H4 (cell line): ENCODE measurements at regions not wholly inside any gene's neighbourhood (a gene's known extent, or its start where the extent isn't known, plus 50 kb on each side); places are given as distances from the start of the nearest gene placed in this dataset.
"Not testable (repeated sequence)": the region's sequence is repeated elsewhere in the genome, so short reads cannot be mapped to it uniquely, and the experiment has no call there.

Source experiments
- DNase-seq: peaks from one replicate; pipeline ENCODE4 v3.0.0-alpha.2; 2015; ENCODE audit warnings: low spot score

- DNase-seq: no peak
Observed at GRCh38 chr5:30479104-30479503, 714.4 kb upstream of the CDH6 start.

- no peak for DNase-seq
Observed at GRCh38 chr5:30475429-30475828, 718.1 kb upstream of the CDH6 start.

GRCh38 chr5:30469691-30470090 is 723.8 kb upstream of the CDH6 start:
- no peak for DNase-seq

- no peak for DNase-seq
Observed at GRCh38 chr5:30458681-30459080, 734.8 kb upstream of the CDH6 start.

GRCh38 chr5:30455484-30455883 is 738.0 kb upstream of the CDH6 start:
- not testable (repeated sequence) for DNase-seq

GRCh38 chr5:30453168-30453567 is 740.3 kb upstream of the CDH6 start:
- no peak for DNase-seq

- DNase-seq: no peak
Observed at GRCh38 chr5:30450153-30450552, 743.3 kb upstream of the CDH6 start.

- DNase-seq: no peak
Observed at GRCh38 chr5:30447431-30447830, 746.1 kb upstream of the CDH6 start.

DNA sequence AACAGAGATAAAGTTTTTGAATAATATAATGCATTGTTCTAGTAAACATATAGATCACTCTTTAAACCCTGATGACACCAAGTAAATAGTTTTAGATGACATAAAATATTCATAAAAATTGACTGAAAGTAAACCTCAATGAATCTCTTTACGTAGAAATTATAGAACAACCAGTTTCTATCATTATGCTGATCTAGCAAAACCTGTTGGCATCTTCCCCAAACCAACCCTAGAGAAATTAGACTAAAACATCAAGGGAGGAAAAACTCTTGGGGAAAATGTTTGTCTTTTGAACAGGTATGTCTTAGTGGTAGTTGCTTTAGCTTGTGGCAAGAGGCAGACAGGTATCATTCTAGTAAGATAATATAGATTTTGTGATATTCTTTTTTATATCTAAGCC is 747.0 kb upstream of the CDH6 start:
- DNase-seq: no peak

GRCh38 chr5:30438785-30439184 is 754.7 kb upstream of the CDH6 start:
- DNase-seq: no peak

- DNase-seq: no peak
Observed at GRCh38 chr5:30436691-30437090, 756.8 kb upstream of the CDH6 start.

- not testable (repeated sequence) for DNase-seq
Observed at GRCh38 chr5:30428866-30429407, 764.5 kb upstream of the CDH6 start.

- no peak for DNase-seq
Observed at GRCh38 chr5:30414078-30414477, 779.4 kb upstream of the CDH6 start.

DNA sequence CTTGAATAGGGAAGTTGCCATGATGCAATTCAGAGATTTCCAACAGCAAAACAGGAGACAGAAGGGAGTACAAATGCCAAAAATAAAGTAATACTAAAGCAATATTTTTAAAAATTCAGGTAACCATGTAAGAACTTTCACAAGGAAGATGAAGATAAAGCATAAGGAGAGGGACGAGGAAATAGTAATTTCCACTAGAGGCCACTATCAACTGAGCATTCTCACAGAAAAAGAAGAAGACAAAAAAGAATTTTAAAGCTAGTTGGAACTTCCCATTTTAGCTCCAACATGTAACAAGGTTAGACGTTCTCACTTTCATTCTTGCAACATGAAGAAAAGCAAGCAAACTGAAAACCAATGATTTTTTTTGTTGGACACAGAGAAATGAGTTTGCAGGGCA is 779.9 kb upstream of the CDH6 start:
- DNase-seq: no peak

DNA sequence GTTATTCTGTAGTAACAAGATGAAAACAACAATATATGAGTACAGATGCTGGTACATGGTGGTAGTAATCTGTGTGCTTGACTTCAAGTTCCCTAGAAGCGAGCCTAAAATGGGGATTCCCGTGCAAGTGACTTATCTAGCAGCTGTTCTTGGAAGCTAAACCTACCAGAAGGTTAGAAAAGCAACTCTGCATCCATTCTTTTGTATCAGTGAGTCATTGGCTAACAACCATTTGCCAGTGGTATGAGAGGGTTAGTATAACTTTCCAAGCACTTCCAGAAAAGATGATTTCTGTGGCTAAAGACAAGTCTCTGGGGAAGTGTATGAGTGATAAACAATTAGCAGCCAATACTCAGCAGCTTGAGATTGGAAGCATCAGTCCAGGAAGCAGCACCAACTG is 787.7 kb upstream of the CDH6 start:
- DNase-seq: no peak

DNA sequence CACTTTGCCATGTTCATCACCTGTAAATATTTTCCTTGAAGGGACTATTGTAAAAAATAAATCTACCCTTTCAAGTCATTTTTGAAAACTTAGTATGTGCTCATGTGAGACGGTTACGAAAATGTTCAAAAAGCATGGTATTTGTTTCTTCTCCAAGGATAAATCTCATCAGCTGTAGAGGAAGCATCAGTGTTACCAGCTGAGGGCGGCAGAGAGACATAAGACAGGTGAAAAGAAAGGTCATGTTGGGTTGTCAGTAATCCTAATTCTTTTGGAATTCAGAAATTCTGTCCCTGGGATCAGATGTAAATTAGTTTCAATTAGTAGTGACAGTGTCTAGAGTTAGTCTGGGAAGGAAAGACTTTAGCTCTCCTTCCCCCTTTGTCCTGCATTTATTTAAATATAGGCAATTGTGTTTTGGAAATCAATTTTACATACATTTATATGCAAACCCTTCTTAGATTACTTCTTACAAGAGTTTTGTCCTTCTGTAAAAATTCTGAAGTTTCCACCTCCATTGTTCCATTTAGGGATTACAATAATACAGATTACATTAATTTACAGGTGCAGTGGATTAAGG is 791.9 kb upstream of the CDH6 start:
- peak; percentile 61 for DNase-seq

- DNase-seq: no peak
Observed at GRCh38 chr5:30398423-30398822, 795.1 kb upstream of the CDH6 start.

GRCh38 chr5:30392897-30393296 is 800.6 kb upstream of the CDH6 start:
- DNase-seq: peak; percentile 66

DNA sequence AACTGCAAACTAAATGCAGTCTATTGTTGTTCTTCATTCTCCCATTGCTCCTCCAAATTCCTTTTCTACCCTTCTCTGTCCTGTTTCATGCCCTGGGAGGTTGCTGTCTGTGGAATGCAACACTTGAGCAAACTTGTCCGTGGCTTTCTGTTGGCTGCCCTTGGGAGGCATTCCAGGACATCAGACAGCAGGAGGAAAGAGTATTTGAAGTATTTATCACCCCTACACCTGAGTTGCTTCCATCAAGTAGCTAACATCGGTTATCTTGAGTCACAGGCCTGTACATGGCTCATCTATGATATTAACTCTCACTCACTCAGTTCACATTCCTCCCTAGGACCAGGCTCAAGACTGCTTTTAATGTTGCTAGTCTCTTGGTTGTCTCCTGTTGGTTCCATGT is 803.4 kb upstream of the CDH6 start:
- DNase-seq: no peak

DNA sequence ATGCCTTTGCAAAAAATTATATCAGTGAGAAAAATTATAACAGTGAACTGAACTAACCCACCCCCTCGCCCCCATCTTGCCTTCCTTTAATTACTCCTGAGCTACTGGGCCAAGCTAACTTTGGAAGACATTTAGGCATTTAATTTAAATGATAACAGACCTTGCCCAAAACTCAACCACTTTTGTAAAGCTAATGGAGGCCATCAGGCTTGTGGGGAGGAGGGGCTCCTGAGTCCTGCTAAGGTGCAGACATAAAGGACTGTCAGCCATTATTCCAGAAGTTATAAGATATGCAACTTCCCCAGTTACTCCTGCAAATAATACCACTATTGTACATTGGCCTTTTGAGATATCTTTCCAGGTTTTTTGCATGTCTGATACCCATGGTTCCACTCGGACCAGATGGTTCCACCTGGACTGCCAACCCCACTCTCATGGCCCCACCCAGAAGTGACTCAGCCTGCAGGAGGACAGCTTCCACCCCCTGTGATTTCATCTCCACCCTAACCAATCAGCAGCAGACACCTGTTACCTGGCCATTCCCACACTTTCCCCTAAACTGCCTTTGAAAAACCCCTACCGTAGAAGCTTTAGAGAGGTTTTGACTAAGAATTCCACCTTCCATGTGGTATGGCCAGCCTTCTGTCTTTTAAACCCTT is 805.4 kb upstream of the CDH6 start:
- DNase-seq: no peak

DNA sequence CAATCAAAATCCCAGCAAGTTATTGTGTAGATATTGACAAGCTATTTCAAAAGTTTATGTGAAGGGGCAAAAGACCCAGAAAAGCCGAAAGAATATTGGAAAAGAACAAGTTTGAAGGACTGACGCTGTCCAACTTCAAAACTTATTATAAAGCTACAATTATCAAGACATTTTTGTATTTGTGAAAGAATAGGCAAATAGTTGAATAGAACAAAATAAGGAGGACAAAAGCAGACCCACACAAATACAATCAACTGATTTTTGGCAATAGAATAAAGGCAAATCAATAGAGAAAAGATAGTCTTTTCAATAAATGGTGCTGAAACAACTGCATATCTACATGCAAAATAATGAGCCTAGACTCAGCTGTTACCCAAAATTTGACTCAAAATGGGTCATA is 807.7 kb upstream of the CDH6 start:
- DNase-seq: no peak

DNA sequence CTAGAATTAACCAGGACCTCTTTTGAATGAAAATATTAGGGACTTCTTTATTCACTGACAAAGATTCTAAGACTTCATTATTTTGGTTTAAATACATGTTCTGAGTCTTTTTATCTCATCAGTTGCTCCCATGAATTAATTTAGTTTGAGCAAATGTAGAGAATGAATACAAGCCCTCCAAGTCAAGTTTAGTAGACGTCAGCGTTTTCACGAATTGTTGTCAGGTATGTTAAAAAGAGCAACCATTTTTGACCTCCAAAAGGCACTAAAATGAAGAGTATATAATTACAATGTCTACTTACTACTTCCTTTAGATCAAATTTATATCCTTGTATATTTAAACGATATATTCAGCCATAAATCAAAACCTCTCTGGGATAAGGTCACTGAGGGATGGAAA is 809.3 kb upstream of the CDH6 start:
- DNase-seq: no peak

DNA sequence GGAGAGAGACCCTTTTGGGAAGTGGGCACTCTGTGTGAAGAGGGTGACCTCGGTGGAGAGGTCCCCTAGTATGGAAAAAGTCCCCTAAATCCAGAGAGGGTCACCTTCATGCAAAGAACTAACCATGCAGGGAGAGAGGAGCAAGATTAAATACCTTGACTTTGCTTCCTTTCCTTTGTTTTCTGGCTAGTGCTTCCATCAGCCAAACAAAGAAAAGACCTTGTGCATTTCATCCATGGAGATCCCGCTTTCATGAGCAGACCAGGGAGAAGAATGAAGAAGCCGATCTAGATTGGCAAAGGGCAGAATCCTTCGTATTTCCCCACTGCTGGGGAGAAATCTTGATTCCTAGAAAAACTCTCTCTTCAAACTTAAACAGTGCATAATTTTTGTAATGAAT is 813.3 kb upstream of the CDH6 start:
- no peak for DNase-seq

DNA sequence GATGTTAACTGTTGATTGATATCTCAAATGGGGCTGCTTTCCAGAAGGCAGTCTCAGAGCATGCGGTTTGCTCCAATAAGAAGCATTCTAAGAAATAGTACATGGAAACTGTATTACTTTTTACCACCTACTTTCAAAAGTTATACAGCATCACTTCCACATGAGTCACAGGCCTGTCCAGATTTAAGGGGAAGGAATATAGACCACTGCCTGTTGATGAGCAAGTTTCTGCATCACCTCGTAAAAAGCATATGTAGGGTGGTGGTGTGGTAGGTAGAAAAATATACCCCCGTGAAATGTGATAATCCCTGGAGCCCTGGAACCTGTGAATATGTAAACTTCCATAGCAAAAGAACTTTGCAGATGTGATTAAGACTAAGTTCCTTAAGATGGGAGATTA is 816.6 kb upstream of the CDH6 start:
- DNase-seq: peak; percentile 12
